ENCODE measurements at regions not wholly inside any gene's neighbourhood (a gene's known extent, or its start where the extent isn't known, plus 50 kb on each side); places are given as distances from the start of the nearest gene placed in this dataset.

- H3K9ac ChIP-seq (ENCODE audit: insufficient read depth in 1 of 2, low read length in 2 of 2), result no peak overlapping the region
- no peak overlapping the region for H3K27ac ChIP-seq (ENCODE audit: low read depth in 1 of 2, low read length in 1 of 2)
- no peaks in the 10 kb centered on the region for H3K36me3 ChIP-seq (ENCODE audit: control insufficient read depth in 4 of 4, insufficient read depth in 4 of 4, low read length in 4 of 4)
- DNase-seq (peak in 2 of 3 donors; percentile 79 to 81), ATAC-seq (ENCODE audit: insufficient read depth, low FRiP score) (no peak)
- TF ChIP-seq CTCF (IDR thresholded peaks at IDR 0.05; ENCODE audit: control extremely low read depth, extremely low read depth), result no peak
- H3K4me3 ChIP-seq, result no peak overlapping the region
- no peaks in the 10 kb centered on the region for H3K27me3 ChIP-seq (ENCODE audit: control insufficient read depth in 3 of 3, insufficient read depth in 3 of 3, low read length in 2 of 3)
- H3K4me1 ChIP-seq (ENCODE audit: control insufficient read depth in 5 of 5, insufficient read depth in 5 of 5, low read length in 5 of 5), result peaks cover 0 to 14% (median 6%) of the 10 kb centered on the region in 5 donors
- H3K9me3 ChIP-seq (ENCODE audit: control insufficient read depth in 4 of 4, insufficient read depth in 3 of 4, low read length in 3 of 4), result no peaks in the 10 kb centered on the region
Measured at GRCh38 chr12:43057566-43057965, 468.0 kb upstream of the PRICKLE1 start.

- TF ChIP-seq CTCF (IDR thresholded peaks at IDR 0.05; ENCODE audit: control extremely low read depth, extremely low read depth), result no peak
- WGBS, 2 donors, result 90 to 92% methylated on average over 2 of the region's 2 CpGs
- Histone ChIP-seq H3K9me3 (ENCODE audit: control insufficient read depth in 4 of 4, insufficient read depth in 3 of 4, low read length in 3 of 4) (no peaks in the 10 kb centered on the region), H3K9ac (ENCODE audit: insufficient read depth in 1 of 2, low read length in 2 of 2) (no peak overlapping the region), H3K36me3 (ENCODE audit: control insufficient read depth in 4 of 4, insufficient read depth in 4 of 4, low read length in 4 of 4) (no peaks in the 10 kb centered on the region), H3K4me3 (no peak overlapping the region), H3K4me1 (ENCODE audit: control insufficient read depth in 5 of 5, insufficient read depth in 5 of 5, low read length in 5 of 5) (peaks cover 0 to 7% (median 0%) of the 10 kb centered on the region in 5 donors), H3K27me3 (ENCODE audit: control insufficient read depth in 3 of 3, insufficient read depth in 3 of 3, low read length in 2 of 3) (no peaks in the 10 kb centered on the region), H3K27ac (ENCODE audit: low read depth in 1 of 2, low read length in 1 of 2) (no peak overlapping the region)
- no peak for DNase-seq
- ATAC-seq (ENCODE audit: insufficient read depth, low FRiP score), result no peak
Measured at GRCh38 chr12:43054085-43054484, 464.5 kb upstream of the PRICKLE1 start.

GRCh38 chr12:43052441-43052840 lies 462.9 kb upstream of the PRICKLE1 start:
- DNase-seq, result no peak
- no peak for TF ChIP-seq CTCF (IDR thresholded peaks at IDR 0.05; ENCODE audit: control extremely low read depth, extremely low read depth)
- Histone ChIP-seq H3K4me1 (ENCODE audit: control insufficient read depth in 5 of 5, insufficient read depth in 5 of 5, low read length in 5 of 5) (peaks cover 0 to 2% (median 0%) of the 10 kb centered on the region in 5 donors), H3K4me3 (no peak overlapping the region), H3K27me3 (ENCODE audit: control insufficient read depth in 3 of 3, insufficient read depth in 3 of 3, low read length in 2 of 3) (no peaks in the 10 kb centered on the region), H3K9me3 (ENCODE audit: control insufficient read depth in 4 of 4, insufficient read depth in 3 of 4, low read length in 3 of 4) (no peaks in the 10 kb centered on the region), H3K9ac (ENCODE audit: insufficient read depth in 1 of 2, low read length in 2 of 2) (no peak overlapping the region), H3K36me3 (ENCODE audit: control insufficient read depth in 4 of 4, insufficient read depth in 4 of 4, low read length in 4 of 4) (no peaks in the 10 kb centered on the region), H3K27ac (ENCODE audit: low read depth in 1 of 2, low read length in 1 of 2) (no peak overlapping the region)
- ATAC-seq (ENCODE audit: insufficient read depth, low FRiP score), result no peak
- 92 to 93% methylated on average over 6 of the region's 6 CpGs for WGBS, 2 donors

- H3K36me3 ChIP-seq (ENCODE audit: control insufficient read depth in 4 of 4, insufficient read depth in 4 of 4, low read length in 4 of 4), result no peaks in the 10 kb centered on the region
- 78 to 87% methylated on average over 2 of the region's 2 CpGs for WGBS, 2 donors
- ATAC-seq (ENCODE audit: insufficient read depth, low FRiP score), result no peak
Measured at GRCh38 chr12:43044241-43044640, 454.7 kb upstream of the PRICKLE1 start.

More at GRCh38 chr12:43044241-43044640, 454.7 kb upstream of the PRICKLE1 start:
- no peaks in the 10 kb centered on the region for H3K4me1 ChIP-seq (ENCODE audit: control insufficient read depth in 5 of 5, insufficient read depth in 5 of 5, low read length in 5 of 5)
- H3K27ac ChIP-seq (ENCODE audit: low read depth in 1 of 2, low read length in 1 of 2), result no peak overlapping the region
- H3K9ac ChIP-seq (ENCODE audit: insufficient read depth in 1 of 2, low read length in 2 of 2), result no peak overlapping the region
- no peaks in the 10 kb centered on the region for H3K9me3 ChIP-seq (ENCODE audit: control insufficient read depth in 4 of 4, insufficient read depth in 3 of 4, low read length in 3 of 4)
- no peak overlapping the region for H3K4me3 ChIP-seq
- TF ChIP-seq CTCF (IDR thresholded peaks at IDR 0.05; ENCODE audit: control extremely low read depth, extremely low read depth), result no peak
- DNase-seq, result no peak
- H3K27me3 ChIP-seq (ENCODE audit: control insufficient read depth in 3 of 3, insufficient read depth in 3 of 3, low read length in 2 of 3), result no peaks in the 10 kb centered on the region

Data from lung (tissue), 11 donors.